ENCODE measurements at regions not wholly inside any gene's neighbourhood (a gene's known extent, or its start where the extent isn't known, plus 50 kb on each side); places are given as distances from the start of the nearest gene placed in this dataset.

DNA sequence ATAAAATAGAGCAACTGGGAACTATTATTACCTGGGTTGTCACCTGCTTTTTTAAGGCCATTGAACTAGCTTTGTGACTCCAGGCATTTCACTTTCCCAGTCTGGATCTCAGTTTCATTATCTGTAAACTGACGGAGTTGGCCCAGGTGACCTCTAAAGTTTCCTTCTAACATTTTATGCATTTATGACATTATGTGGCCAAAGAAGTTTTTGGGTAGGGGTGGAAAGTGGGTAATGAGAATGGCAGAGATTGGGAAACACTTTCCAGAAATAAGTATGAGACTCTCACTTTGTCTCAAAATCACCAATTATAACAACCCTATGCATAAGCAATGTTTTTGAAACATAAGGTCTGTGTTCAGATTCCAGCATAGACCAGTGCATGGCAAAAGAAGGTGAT lies 99.1 kb upstream of the ARHGEF3 start:
- no peak for DNase-seq (ENCODE audit: low read depth)

DNA sequence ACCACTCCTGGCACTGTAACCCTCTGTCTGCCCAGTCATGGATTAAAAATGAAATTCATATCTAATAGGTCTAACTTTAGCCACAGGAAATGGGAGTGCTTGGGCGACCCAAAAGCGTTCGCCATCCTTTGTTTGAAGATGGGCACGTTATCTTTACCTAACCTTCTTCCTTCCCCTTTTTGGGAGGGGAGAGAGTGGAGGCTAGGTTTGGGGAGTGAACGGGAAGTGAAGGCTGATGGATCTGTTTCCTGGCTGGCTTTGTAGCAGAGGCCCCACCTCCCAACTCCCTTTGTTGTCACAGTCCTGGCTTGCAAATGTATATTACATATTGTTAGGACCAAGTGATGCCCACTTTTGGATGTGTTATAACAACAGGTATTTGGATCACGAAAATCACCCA lies 98.1 kb upstream of the ARHGEF3 start:
- no peak for DNase-seq (ENCODE audit: low read depth)

DNA sequence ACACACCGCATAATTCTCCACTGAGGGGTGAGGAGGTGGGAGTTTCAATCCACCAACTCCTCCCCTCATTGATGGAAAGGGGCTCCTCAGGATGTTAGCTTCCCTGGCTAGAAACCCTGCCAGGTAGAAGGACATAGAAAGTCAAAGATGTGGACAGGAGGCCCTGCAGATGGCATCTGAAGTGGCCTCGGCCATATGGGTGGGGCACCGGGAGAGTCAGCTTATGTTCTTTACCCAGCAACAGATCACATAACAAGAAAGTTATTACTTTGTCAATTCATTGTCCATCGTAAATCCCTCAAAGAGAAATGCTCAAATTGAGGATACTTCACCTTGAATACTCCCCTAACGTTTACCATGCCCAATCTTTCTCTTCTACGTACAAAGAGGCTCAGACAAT lies 97.3 kb upstream of the ARHGEF3 start:
- DNase-seq (ENCODE audit: low read depth) = no peak

DNA sequence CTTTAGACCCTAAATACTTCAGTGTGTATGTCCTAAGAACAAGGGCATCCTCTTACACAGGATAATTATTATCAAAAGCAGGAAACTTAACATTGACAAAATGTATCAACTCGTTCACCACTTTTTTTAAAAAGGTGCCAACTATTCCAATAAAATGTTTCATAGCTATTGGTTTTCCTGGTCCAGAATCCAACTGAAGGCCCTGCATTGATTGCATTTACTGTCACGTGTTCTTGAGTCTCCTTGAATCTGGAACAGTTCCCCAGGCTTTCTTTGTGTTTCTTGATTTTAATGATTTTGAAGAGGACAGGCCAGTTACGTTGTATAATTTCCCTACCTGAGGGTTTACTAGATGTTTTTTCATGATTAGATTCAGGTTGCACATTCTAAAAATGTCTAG lies 94.6 kb upstream of the ARHGEF3 start:
- DNase-seq (ENCODE audit: low read depth) = no peak

DNA sequence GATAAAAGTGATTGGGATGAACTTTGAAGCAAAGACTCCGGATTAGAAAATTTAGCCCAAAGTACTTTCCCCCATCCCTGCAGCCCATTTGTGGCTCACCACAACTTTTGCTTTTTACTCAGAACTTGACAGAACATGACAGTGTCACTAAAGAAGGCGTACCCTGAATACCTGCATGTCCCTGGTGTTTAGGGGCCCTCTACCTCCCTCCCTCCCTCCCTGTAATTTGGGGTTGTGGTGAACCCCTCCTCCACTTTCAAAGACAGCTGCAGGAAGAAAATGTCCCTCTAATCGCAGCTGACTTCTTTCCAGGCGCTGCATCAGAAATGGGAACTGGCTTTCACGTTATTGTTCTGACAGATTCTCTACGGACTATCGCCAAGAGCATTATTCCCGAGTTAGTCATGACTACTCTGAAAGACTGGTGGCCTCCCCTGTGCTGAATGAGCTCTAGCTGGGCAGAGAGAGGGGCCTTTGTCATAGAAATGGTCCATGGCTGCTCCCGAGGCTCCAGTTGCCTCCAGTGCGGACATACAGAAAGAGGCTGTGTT lies 93.2 kb upstream of the ARHGEF3 start:
- DNase-seq (ENCODE audit: low read depth) = peak; percentile 84

DNA sequence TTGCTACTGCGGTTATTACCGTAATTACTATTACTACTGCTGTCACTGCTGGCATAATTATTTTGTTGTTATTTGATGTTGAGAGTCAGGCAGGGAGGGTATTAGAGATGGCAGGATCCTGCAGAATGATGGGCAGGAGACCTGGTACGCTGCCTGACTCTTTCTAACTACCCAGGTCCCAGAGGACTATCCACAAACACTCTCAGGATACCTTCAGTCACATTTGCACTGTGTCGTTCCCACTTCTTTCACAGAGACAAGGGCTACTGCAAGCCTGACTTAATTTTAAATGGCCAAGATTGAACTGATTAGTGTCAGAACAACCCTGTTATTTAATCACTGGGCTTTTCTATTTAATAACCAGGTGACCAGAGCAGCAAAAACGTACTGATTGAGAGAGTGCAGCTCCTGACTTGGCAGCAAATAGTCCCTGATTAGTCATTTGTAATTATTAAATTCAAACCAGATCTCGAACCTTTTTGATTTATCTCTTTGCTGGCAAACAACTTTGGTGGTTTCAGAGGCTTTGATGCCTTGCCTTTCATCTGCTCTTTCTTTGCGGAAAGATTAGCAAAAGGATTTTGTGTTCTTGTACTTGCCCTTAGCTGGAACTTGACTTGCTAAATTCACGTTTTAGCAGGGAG lies 88.8 kb upstream of the ARHGEF3 start:
- DNase-seq (ENCODE audit: low read depth) = no peak

DNA sequence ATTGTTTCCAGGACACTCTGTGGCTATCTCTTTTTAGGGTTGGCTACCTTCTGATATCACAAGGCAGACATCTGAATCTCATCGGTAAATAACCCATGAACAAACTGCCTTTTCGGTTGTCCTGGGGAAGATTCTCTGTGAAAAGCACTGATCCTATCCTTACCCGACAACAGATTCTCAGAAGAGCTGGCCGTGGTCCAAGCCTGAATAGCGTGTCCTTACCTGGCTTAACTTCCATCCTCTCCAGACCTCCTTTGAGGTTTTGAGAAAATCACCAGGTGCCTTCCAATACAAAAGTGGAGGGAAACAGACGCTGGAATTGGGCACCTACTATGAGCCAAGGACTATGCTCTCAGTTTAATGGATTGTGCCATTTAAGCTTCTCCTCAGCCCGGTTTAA lies 87.4 kb upstream of the ARHGEF3 start:
- no peak for DNase-seq (ENCODE audit: low read depth)

DNA sequence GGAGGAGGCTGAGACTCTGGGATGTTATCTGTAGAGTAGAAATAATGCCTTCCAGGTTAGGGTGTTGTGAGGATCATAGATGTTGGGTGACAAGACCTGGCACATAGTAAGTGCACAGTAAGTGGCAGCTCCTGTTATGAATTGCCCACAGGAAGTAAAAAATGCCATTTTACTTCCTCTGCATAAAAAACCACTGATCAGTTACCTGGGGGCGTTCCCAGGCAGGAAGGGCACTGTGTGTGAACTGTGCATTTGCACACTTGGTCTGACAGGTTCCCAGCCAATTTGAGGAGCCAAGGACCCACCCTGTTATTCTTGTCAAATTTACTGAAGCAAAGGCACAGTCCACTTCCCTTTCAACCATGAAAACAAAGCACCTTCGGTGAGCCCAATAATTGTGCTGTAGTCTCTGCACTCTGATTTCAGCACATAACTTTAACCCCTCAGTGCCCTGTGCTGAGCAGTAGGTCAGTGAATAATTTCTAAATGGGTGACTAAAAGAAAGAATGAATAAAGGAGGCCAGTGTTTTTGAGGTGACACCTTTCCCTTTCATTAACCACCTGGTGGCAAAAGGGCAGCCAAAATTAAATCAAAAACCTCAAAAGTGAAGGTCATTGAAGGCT lies 85.8 kb upstream of the ARHGEF3 start:
- no peak for DNase-seq (ENCODE audit: low read depth)

DNA sequence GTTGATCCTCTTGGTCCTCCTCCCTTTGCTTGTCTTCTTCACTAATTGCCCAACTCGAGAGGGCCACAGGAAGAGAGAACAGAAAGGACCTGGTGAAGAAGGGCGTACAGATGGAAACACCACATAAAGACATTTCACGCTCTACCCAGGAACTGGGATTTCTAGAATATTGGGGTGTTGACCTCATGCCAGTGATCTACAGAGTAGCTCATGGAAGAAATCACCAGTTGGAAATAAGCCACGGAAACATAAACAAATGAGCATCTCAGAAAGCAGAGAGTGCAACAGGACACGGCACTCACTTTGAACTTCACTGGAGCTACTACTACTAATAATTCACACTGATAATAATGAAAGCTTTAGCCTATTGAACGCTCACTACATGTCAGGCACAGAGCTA lies 84.6 kb upstream of the ARHGEF3 start:
- no peak for DNase-seq (ENCODE audit: low read depth)

DNA sequence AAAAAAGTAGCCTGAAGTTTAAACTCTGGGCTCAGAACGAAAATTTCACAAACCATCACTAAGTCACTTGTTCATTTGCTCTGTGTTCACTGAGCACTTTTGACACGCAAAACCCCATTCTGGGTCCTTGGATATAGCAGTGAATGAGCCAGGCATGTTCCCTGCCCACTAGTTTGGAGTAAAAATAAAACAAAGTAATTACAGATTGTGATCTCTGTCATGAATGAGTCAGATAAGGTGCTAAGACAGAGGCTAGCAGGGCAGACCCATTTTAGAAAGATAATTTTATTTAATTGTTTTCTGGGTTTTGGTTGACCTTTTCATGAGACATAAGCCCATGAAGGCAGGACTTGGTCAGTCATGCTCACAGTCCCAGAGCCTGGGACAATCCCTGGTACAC lies 84.1 kb upstream of the ARHGEF3 start:
- DNase-seq (ENCODE audit: low read depth) = peak; percentile 79

DNA sequence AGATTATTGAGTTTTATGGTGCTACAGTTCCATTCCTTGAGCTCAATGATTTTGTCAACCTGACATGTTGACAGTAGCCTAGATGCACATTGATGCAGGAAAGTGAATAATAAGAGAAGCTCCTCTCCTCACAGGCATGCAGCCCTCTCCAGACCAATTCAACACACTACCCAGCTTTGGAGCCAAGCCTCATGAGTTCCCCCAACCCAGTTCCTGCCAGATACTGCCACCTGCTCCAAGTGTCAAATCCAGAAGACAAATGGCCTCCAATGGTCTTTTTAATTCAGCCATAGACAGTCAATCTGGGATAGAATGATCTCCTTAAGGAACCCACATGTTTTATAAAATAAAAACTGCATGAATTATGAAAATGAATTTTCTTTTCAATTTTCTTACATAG lies 83.7 kb upstream of the ARHGEF3 start:
- peak; percentile 94 for DNase-seq (ENCODE audit: low read depth)

DNA sequence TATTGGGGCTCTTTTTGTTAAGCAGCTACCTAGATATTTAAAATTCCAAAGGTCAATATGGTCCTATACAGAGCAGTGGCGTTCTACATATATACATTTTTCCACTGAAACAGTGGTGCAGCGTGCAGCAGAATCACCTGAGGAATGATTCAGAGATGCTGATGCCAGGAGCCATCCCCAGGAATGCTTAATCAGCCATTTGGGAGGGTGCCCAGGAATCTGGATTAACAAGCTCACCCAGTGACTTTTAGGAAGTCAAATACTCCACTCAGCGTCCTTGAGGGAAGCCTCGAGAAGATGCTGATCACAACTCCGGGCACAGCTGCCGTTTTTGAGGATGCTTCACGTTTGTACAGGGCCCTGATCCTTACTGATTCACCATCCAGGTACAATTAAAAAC lies 82.6 kb upstream of the ARHGEF3 start:
- peak; percentile 23 for DNase-seq (ENCODE audit: low read depth)

DNA sequence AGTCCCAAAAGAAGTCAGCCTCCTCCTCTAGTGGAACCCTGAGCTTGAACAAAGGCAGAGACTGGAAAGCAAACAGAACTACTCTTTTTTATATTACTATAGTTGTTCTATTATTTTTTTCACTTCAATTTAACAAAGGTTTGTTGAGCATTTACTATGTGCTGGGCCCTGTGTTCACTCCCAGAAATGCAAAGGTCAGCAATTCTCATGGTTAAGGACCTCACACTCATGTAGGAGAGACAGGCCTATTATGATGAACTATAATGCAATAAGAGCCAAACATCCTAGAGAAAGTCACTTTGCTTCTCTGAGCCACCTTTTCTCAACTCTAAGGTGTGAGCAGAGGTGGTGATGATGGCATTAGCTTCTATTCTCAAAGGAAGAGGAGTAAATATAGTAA lies 82.1 kb upstream of the ARHGEF3 start:
- DNase-seq (ENCODE audit: low read depth) = no peak

DNA sequence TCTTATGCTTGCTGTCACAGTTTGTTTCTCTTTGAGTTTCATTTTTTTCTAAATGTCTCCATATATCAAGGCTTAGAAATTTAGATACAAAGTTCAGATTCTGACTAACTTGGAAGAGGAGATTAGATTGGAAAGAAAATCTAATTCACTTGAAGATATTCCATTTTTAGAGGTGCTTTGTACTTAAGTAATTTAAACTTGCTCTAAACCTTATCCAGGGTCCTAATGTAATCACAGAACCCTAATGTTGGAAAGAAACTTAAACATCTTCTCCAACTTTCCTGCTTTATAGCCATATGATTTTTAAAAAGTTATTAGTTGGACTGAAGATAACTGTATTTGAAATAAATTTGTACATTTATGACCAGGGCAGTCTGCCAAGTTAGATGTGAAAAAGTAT lies 81.1 kb upstream of the ARHGEF3 start:
- no peak for DNase-seq (ENCODE audit: low read depth)

DNA sequence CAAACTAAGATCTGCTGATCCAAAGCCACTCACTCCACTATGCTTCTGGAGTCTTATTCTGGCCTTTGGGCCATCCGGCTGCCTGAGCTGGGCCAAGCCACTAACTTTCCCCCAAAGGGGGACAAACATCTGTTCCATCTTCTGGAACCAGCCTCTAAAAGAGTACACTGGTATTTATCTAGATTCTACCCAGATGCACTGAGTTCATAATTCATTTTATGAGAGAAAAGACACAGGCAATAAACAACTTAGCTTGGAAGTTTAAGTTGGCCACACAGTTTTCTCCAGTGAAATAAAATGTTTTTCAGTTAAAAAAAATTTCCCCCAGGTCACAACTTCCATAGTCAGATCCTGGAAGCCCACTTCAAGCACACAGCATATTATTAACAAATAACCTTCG lies 80.1 kb upstream of the ARHGEF3 start:
- DNase-seq (ENCODE audit: low read depth) = no peak

DNA sequence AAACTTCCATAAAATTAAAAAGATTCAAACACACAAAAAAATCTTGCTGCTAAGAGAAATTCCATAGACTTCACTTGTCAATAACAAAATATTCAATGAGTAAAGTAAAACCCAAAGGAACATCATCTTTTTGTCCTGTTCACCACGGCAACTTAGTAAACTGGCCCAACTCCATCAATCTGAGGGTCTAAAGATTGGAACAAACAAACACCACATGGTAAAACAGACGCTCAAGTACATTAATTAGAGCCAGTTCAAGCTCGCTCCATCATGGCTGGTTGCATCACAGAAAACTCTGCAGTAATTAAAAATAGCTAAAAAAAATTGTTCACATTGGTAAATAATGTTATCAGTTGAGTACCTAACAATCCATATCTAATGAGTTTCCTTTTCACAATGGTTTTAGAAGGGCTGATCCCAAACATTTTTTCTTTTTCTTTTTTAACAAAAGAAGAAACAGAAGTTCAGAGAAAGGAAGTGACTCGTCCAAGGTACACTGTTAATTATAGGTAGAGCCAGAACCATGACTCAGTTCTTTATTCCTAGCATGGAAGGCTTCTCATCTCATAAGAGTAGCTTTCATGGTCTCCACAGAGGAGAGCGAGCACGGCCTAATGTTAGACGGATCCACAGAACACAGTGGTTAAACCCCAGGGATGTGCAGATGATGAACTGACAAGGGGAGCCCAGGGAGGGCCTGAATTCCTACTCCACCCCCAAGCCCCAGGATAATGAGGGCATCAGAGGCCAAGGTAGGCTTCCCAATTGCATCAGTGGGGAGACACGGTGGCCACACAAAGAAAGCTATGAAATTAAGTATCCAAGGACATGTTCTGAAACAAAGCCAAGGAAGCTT lies 79.2 kb upstream of the ARHGEF3 start:
- no peak for DNase-seq (ENCODE audit: low read depth)

DNA sequence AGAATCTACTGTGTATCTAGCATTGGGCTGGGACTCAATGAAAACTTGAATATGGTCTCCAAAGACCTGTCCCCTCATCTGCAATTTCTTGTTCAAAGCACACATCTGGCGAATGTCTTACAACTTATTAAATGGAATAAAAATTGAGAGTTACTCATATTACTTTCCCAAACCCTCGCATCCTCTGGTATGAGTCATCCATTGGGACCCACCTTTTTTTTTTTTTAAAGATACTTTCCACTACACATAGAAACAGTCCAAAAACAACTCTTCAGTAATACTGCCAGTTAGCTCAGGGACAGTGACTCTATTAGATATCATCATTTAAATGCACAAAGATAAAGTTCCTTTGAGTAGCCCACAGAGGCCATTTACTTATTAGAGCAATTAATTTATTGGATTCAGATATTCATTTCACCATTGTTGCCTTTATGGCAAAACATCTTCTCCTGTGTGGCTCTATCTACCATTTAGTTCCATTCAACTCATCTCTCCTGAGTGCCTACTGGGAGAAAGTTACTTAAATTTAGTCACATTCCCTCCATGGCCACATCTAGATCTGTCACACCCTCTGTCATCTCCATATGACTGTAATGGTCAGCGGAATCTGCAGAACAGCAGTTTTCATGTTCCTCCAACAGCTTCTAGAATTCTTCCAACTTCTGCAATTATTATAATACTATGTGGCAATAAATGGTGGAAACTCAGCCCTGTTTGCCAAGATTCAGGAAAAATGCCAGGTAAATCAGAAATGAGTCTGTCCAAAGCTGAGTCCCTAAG lies 77.9 kb upstream of the ARHGEF3 start:
- peak; percentile 41 for DNase-seq (ENCODE audit: low read depth)

DNA sequence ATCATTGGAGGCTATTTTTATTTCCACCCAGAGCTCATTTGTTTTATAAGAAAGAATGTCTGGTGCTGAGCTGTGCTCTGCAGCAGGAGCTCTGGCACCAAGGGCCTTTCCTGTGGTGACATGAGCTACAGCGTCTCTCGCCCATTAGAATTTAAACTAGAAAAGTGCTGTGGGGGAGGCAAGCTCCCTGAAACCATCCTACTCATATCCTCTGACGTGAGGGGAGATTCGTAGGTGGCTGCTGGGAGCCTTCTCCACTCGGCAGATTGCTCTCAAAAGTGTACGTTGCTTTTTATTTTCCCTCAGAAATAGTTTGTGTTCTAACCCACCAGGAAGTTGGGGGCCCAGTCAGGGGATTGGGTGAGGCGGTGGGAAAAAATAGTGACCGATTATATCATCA lies 76.3 kb upstream of the ARHGEF3 start:
- no peak for DNase-seq (ENCODE audit: low read depth)

DNA sequence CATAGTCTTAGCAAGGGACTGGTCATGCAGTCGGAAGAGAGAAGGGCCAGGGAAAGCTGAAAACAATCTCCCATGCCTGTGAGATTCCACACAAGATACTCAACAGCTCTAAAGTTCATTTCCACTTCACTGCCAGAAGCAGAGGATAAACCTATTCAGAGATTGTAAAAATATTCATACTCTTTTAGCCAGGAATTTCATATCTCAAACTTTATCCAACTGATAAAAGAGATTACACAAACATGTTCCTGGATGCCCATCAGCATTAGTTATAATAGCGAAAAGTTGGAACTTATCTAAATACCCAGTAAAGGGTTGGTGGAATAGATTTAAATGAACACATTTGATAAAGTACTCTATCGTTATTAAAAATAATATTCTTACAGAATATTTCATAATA lies 75.2 kb upstream of the ARHGEF3 start:
- no peak for DNase-seq (ENCODE audit: low read depth)

DNA sequence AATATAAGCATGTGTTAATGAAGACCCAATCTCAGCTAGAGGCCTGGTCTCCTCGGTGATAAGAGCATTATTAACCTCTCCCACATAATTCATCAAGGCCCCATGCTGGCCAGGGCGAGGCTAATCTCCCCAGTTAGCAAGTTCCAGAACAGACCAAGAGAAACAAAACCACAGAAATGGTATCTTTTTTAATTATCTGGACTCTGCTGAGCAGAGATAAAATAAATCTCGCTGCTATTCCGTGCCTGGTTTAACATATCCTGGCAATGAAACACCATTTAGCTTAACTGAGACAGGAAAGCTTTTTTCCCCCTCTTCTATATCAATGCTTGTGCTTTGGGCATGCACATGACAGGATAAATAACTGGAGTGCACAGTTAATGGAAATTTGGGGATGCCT lies 72.5 kb upstream of the ARHGEF3 start:
- DNase-seq (ENCODE audit: low read depth) = no peak

DNA sequence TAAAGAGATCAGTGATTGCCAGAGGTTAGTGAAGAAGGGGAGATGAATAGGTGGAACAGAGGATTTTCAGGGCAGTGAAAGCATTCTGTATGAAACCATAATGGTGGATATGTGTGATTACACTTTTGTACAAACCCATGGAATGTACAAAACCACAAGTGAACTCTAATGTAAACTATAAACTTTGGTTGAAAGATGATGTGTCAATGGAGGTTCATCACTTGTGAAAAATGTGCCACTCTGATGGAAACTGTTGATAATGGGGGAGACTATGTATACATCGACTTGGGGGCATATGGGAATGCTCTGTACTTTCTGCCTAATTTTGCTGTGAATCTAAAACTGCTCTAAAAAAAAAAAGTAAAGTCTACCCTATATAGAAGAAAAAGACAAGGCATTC lies 68.7 kb upstream of the ARHGEF3 start:
- no peak for DNase-seq (ENCODE audit: low read depth)

Measured in myocyte (in vitro differentiated cells).